ENCODE measurements at regions not wholly inside any gene's neighbourhood (a gene's known extent, or its start where the extent isn't known, plus 50 kb on each side); places are given as distances from the start of the nearest gene placed in this dataset.

- TF ChIP-seq CTCF (IDR thresholded peaks at IDR 0.05; ENCODE audit: insufficient read depth, low read length): no peak
- no peak for TF ChIP-seq REST (IDR thresholded peaks at IDR 0.05; ENCODE audit: insufficient replicate concordance, low read depth)
- no peak for TF ChIP-seq POLR2AphosphoS5 (IDR thresholded peaks at IDR 0.05; ENCODE audit: low read depth)
These were observed 285.8 kb upstream of the G2E3 start for GRCh38 chr14:30272848-30273832.

Data from HL-60 (cell line).